Endodermal cell (in vitro differentiated cells): ENCODE measurements at regions not wholly inside any gene's neighbourhood (a gene's known extent, or its start where the extent isn't known, plus 50 kb on each side); places are given as distances from the start of the nearest gene placed in this dataset.

Experiments used
- DNase-seq: peaks from one replicate; pipeline ENCODE4 v3.0.0-alpha.2; 2017
- H3K27ac ChIP-seq: 2 replicates; pipeline ENCODE4 v1.5.1; 2013; ENCODE audit warnings: mild to moderate bottlenecking, low read depth, low read length, moderate library complexity
- H3K27me3 ChIP-seq: 2 replicates; pipeline ENCODE4 v1.6.1; 2013; ENCODE audit warnings: mild to moderate bottlenecking, low read length, moderate library complexity; ENCODE audit not compliant: insufficient read depth, control insufficient read depth, poor library complexity, severe bottlenecking
- H3K36me3 ChIP-seq: 2 replicates; pipeline ENCODE4 v1.7.0; 2013; ENCODE audit warnings: mild to moderate bottlenecking, low read length, moderate library complexity; ENCODE audit not compliant: control insufficient read depth, insufficient read depth
- H3K4me1 ChIP-seq: one replicate; pipeline ENCODE4 v1.7.0; 2013; ENCODE audit warnings: low read length; ENCODE audit not compliant: control insufficient read depth, insufficient read depth
- H3K4me3 ChIP-seq: 2 replicates; pipeline ENCODE4 v1.5.1; 2013; ENCODE audit warnings: mild to moderate bottlenecking, low read length, moderate library complexity
- H3K9ac ChIP-seq: 2 replicates; pipeline ENCODE4 v1.6.1; 2013; ENCODE audit warnings: mild to moderate bottlenecking, low read length, moderate library complexity; ENCODE audit not compliant: poor library complexity, severe bottlenecking; ENCODE audit errors: extremely low read depth
- H3K9me3 ChIP-seq: 2 replicates; pipeline ENCODE4 v1.6.1; 2013; ENCODE audit warnings: mild to moderate bottlenecking, low read length, moderate library complexity; ENCODE audit not compliant: control insufficient read depth
- H3K27ac Mint-ChIP-seq: 2 replicates; pipeline ENCODE4 v1.8.0; 2020; ENCODE audit warnings: mixed read lengths
- H3K27me3 Mint-ChIP-seq: 2 replicates; pipeline ENCODE4 v1.8.0; 2021; ENCODE audit warnings: mild to moderate bottlenecking, mixed read lengths; ENCODE audit not compliant: insufficient read depth
- H3K36me3 Mint-ChIP-seq: 2 replicates; pipeline ENCODE4 v1.8.0; 2020; ENCODE audit warnings: low read depth, mixed read lengths
- H3K4me1 Mint-ChIP-seq: 2 replicates; pipeline ENCODE4 v1.8.0; 2020; ENCODE audit warnings: mixed read lengths
- H3K4me3 Mint-ChIP-seq: 2 replicates; pipeline ENCODE4 v1.8.0; 2020; ENCODE audit warnings: mild to moderate bottlenecking, moderate library complexity, mixed read lengths
- H3K9me3 Mint-ChIP-seq: 2 replicates; pipeline ENCODE4 v1.8.0; 2020; ENCODE audit warnings: mild to moderate bottlenecking, mixed read lengths
- WGBS, 2 experiments: methylation state at CpG; one replicate each; pipeline versions ENCODE4 v1.1.5 to v1.1.7; 2013; ENCODE audit warnings: missing lambda C conversion rate in 2 of 2, mixed read lengths in 1 of 2; ENCODE audit not compliant: insufficient coverage in 1 of 2, insufficient read length in 1 of 2; 5-methylcytosine and 5-hydroxymethylcytosine counted together
- TF ChIP-seq, protein P1 (sequence below): fragments of 200-600 bp; sonication (generic); conservative IDR thresholded peaks from 2 replicates; pipeline ENCODE4 v1.5.0; 2021; ENCODE audit warnings: antibody characterized with exemption, mild to moderate bottlenecking

DNA sequence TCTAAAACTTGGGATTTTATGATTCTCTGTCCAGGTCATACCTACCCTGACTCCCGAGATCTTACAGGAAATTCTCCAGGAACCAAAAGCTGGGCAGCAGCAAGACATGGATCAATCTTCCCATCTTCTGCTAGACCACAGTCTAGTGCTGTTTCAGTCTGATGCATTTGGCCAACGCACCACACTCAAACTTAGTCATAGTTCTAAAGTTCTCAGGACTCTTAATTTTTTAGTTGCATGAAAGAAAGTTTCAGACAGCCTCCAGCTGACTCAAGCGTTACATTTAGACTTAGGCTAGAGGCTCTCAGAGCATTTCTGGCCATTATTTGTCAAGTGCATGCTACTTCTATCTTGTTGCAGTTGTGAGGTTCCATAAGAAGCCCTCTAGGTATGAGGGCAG is 230.1 kb upstream of the CCDC150 start:
- Mint-ChIP-seq H3K27me3 (no peaks in the 10 kb centered on the region), H3K9me3 (no peaks in the 10 kb centered on the region), H3K4me1 (peaks cover 38% of the 10 kb centered on the region), H3K4me3 (no peak overlapping the region), H3K27ac (no peak overlapping the region), H3K36me3 (no peaks in the 10 kb centered on the region)
- H3K9me3 ChIP-seq: no peaks in the 10 kb centered on the region
- no peak overlapping the region for H3K9ac ChIP-seq
- no peak for DNase-seq
- peak overlapping the region; percentile 14 for H3K4me3 ChIP-seq
- WGBS, 2 experiments: 89 to 95% methylated on average over 2 to 3 of the region's 3 CpGs
- peaks cover 4% of the 10 kb centered on the region for H3K4me1 ChIP-seq
- TF ChIP-seq, protein P1, sequence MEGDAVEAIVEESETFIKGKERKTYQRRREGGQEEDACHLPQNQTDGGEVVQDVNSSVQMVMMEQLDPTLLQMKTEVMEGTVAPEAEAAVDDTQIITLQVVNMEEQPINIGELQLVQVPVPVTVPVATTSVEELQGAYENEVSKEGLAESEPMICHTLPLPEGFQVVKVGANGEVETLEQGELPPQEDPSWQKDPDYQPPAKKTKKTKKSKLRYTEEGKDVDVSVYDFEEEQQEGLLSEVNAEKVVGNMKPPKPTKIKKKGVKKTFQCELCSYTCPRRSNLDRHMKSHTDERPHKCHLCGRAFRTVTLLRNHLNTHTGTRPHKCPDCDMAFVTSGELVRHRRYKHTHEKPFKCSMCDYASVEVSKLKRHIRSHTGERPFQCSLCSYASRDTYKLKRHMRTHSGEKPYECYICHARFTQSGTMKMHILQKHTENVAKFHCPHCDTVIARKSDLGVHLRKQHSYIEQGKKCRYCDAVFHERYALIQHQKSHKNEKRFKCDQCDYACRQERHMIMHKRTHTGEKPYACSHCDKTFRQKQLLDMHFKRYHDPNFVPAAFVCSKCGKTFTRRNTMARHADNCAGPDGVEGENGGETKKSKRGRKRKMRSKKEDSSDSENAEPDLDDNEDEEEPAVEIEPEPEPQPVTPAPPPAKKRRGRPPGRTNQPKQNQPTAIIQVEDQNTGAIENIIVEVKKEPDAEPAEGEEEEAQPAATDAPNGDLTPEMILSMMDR: no peak
- no peaks in the 10 kb centered on the region for H3K36me3 ChIP-seq
- H3K27me3 ChIP-seq: no peaks in the 10 kb centered on the region
- H3K27ac ChIP-seq: no peak overlapping the region

DNA sequence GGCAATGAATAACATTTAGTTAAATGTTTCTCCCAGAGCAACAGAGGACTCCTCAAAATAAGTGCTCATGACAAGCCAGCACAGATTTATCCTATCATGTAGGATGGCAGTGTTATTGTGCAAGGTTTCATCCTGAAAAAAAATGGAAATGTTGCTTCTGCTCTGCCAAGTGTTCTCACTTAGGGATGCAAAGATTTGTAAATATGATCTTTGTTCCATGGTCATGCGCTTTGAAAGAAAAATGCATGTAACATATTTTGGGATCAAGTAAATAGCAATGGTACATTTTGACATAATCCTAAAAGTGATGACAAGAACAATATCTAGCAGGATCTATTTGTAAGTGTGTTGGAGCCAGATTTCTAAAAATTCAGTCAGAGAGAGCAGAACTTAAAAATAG is 229.5 kb upstream of the CCDC150 start:
- H3K36me3 Mint-ChIP-seq: peaks cover under 1% of the 10 kb centered on the region
- 94 to 100% methylated on average over 1 of the region's 1 CpG for WGBS, 2 experiments
- no peak overlapping the region for H3K27ac ChIP-seq
- H3K4me3 Mint-ChIP-seq: no peak overlapping the region
- H3K27ac Mint-ChIP-seq: no peak overlapping the region
- H3K4me1 ChIP-seq: peaks cover 4% of the 10 kb centered on the region
- H3K9me3 ChIP-seq: no peaks in the 10 kb centered on the region
- TF ChIP-seq, protein P1: no peak
- no peaks in the 10 kb centered on the region for H3K27me3 Mint-ChIP-seq
- no peaks in the 10 kb centered on the region for H3K36me3 ChIP-seq
- H3K9me3 Mint-ChIP-seq: no peaks in the 10 kb centered on the region
- H3K27me3 ChIP-seq: no peaks in the 10 kb centered on the region
- no peak overlapping the region for H3K9ac ChIP-seq
- no peak for DNase-seq
- H3K4me1 Mint-ChIP-seq: peaks cover 40% of the 10 kb centered on the region
- no peak overlapping the region for H3K4me3 ChIP-seq

GRCh38 chr2:196413821-196414274 is 225.7 kb upstream of the CCDC150 start:
- Mint-ChIP-seq H3K36me3 (peaks cover 4% of the 10 kb centered on the region), H3K27me3 (no peaks in the 10 kb centered on the region), H3K4me3 (no peak overlapping the region), H3K27ac (peak overlapping the region; percentile 0), H3K4me1 (peaks cover 25% of the 10 kb centered on the region), H3K9me3 (no peaks in the 10 kb centered on the region)
- H3K36me3 ChIP-seq: no peaks in the 10 kb centered on the region
- H3K27ac ChIP-seq: no peak overlapping the region
- TF ChIP-seq, protein P1: no peak
- DNase-seq: no peak
- WGBS, 2 experiments: 80 to 82% methylated on average over 2 to 6 of the region's 6 CpGs
- no peaks in the 10 kb centered on the region for H3K9me3 ChIP-seq
- peaks cover 4% of the 10 kb centered on the region for H3K4me1 ChIP-seq
- H3K27me3 ChIP-seq: no peaks in the 10 kb centered on the region
- no peak overlapping the region for H3K4me3 ChIP-seq
- H3K9ac ChIP-seq: no peak overlapping the region
